OCI-LY3 (cell line): ENCODE measurements at regions not wholly inside any gene's neighbourhood (a gene's known extent, or its start where the extent isn't known, plus 50 kb on each side); places are given as distances from the start of the nearest gene placed in this dataset.

Experiments
- CTCF ChIP-seq: fragments of 200-600, 300-600 bp; sonication (generic); IDR thresholded peaks from 2 replicates; pipeline ENCODE4 v1.5.1; 2014; ENCODE audit warnings: antibody characterized with exemption, low read length, low read depth
- EZH2phosphoT487 ChIP-seq: fragments of 200-600 bp; shearing (Covaris generic); IDR thresholded peaks from 2 replicates; pipeline ENCODE4 v1.6.1; 2018; ENCODE audit warnings: antibody characterized with exemption, mixed run types, low read depth

- TF ChIP-seq CTCF (no peak), EZH2phosphoT487 (no peak)
Measured at GRCh38 chr14:98977451-98977850, 294.5 kb downstream of the BCL11B start.
